ENCODE measurements at regions not wholly inside any gene's neighbourhood (a gene's known extent, or its start where the extent isn't known, plus 50 kb on each side); places are given as distances from the start of the nearest gene placed in this dataset.

DNA sequence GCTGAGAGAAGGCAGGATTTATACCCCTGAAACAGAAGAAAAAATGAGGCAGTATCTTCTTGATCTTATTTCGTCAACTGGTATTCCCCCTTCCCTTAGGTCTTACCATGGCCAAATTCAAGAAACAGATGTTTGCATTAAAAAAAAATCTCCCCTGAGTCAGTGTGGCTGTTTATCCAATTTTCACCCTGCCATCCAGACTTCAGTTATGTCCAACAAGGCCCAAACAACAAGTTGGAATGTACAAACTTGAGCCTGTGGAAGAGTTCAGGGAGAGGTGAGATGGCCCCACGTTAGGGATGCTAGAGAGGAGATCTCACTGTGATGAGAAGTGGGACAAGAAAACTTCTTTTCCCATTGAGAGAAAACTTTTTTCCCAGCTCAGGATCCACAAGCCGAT is 147.2 kb upstream of the PROX1 start:
- TF ChIP-seq, protein P1, sequence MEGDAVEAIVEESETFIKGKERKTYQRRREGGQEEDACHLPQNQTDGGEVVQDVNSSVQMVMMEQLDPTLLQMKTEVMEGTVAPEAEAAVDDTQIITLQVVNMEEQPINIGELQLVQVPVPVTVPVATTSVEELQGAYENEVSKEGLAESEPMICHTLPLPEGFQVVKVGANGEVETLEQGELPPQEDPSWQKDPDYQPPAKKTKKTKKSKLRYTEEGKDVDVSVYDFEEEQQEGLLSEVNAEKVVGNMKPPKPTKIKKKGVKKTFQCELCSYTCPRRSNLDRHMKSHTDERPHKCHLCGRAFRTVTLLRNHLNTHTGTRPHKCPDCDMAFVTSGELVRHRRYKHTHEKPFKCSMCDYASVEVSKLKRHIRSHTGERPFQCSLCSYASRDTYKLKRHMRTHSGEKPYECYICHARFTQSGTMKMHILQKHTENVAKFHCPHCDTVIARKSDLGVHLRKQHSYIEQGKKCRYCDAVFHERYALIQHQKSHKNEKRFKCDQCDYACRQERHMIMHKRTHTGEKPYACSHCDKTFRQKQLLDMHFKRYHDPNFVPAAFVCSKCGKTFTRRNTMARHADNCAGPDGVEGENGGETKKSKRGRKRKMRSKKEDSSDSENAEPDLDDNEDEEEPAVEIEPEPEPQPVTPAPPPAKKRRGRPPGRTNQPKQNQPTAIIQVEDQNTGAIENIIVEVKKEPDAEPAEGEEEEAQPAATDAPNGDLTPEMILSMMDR (IDR thresholded peaks at IDR 0.05), result no peak
- no peak for TF ChIP-seq POLR2AphosphoS5 (IDR thresholded peaks at IDR 0.05; ENCODE audit: low read depth, low read length)

Measured in Panc1 (cell line).